Epidermal melanocyte (primary cell): ENCODE measurements at regions not wholly inside any gene's neighbourhood (a gene's known extent, or its start where the extent isn't known, plus 50 kb on each side); places are given as distances from the start of the nearest gene placed in this dataset.
"Not testable (repeated sequence)": the region's sequence is repeated elsewhere in the genome, so short reads cannot be mapped to it uniquely, and the experiment has no call there.

ENCODE experiments used
- DNase-seq: peaks from one replicate; pipeline ENCODE4 v3.0.0; 2011; ENCODE audit warnings: low spot score; ENCODE audit not compliant: insufficient read length

- DNase-seq: no peak
These were observed 119.3 kb upstream of the MDFIC start for GRCh38 chr7:114802632-114803031.

- DNase-seq: no peak
These were observed 115.2 kb upstream of the MDFIC start for GRCh38 chr7:114806590-114807162.

- no peak for DNase-seq
These were observed 109.3 kb upstream of the MDFIC start for GRCh38 chr7:114812570-114812969.

- DNase-seq: no peak
These were observed 108.3 kb upstream of the MDFIC start for GRCh38 chr7:114813624-114814023.

- DNase-seq: not testable (repeated sequence)
These were observed 104.9 kb upstream of the MDFIC start for GRCh38 chr7:114817036-114817435.

- DNase-seq: no peak
These were observed 103.4 kb upstream of the MDFIC start for GRCh38 chr7:114818501-114818900.

GRCh38 chr7:114819616-114820362, 102.1 kb upstream of the MDFIC start:
- DNase-seq: no peak

GRCh38 chr7:114821030-114821900, 100.6 kb upstream of the MDFIC start:
- no peak for DNase-seq

GRCh38 chr7:114822131-114822530, 99.8 kb upstream of the MDFIC start:
- DNase-seq: no peak

GRCh38 chr7:114822844-114823243, 99.0 kb upstream of the MDFIC start:
- DNase-seq: no peak

GRCh38 chr7:114823290-114823689, 98.6 kb upstream of the MDFIC start:
- DNase-seq: no peak

GRCh38 chr7:114825423-114825951, 96.4 kb upstream of the MDFIC start:
- no peak for DNase-seq

- no peak for DNase-seq
These were observed 90.9 kb upstream of the MDFIC start for GRCh38 chr7:114830952-114831351.

- no peak for DNase-seq
These were observed 88.8 kb upstream of the MDFIC start for GRCh38 chr7:114832906-114833595.

- DNase-seq: no peak
These were observed 86.6 kb upstream of the MDFIC start for GRCh38 chr7:114835303-114835702.

- DNase-seq: no peak
These were observed 86.0 kb upstream of the MDFIC start for GRCh38 chr7:114835861-114836260.

- DNase-seq: no peak
These were observed 79.3 kb upstream of the MDFIC start for GRCh38 chr7:114842551-114843065.

- DNase-seq: no peak
These were observed 78.8 kb upstream of the MDFIC start for GRCh38 chr7:114843102-114843501.

GRCh38 chr7:114851406-114852061, 70.4 kb upstream of the MDFIC start:
- no peak for DNase-seq

- no peak for DNase-seq
These were observed 69.6 kb upstream of the MDFIC start for GRCh38 chr7:114852293-114852692.

GRCh38 chr7:114853189-114853588, 68.7 kb upstream of the MDFIC start:
- DNase-seq: no peak
